ENCODE measurements at regions not wholly inside any gene's neighbourhood (a gene's known extent, or its start where the extent isn't known, plus 50 kb on each side); places are given as distances from the start of the nearest gene placed in this dataset.

DNA sequence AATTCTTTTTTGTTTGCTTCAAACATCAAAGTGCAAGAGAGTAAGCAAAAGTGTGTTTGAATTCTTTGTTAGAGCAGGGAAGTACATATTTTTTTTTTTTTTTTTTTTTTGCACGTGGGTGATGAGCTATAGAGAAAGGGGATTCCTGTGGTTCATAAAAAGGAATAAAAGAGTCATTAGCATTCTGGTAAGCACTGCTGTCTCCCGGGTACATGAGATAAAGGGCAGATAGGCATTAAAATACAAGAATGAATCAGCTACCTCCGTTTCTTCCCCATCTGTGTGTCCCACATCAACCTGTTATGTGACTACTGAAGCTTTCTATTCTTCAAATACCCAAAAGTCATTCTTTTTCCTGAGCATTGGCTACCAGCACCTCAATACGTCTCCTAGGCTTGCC, 102.4 kb upstream of the SEMA3D start:
- TF ChIP-seq POLR2A (IDR thresholded peaks at IDR 0.05): no peak
- TF ChIP-seq, protein P1, sequence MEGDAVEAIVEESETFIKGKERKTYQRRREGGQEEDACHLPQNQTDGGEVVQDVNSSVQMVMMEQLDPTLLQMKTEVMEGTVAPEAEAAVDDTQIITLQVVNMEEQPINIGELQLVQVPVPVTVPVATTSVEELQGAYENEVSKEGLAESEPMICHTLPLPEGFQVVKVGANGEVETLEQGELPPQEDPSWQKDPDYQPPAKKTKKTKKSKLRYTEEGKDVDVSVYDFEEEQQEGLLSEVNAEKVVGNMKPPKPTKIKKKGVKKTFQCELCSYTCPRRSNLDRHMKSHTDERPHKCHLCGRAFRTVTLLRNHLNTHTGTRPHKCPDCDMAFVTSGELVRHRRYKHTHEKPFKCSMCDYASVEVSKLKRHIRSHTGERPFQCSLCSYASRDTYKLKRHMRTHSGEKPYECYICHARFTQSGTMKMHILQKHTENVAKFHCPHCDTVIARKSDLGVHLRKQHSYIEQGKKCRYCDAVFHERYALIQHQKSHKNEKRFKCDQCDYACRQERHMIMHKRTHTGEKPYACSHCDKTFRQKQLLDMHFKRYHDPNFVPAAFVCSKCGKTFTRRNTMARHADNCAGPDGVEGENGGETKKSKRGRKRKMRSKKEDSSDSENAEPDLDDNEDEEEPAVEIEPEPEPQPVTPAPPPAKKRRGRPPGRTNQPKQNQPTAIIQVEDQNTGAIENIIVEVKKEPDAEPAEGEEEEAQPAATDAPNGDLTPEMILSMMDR (IDR thresholded peaks at IDR 0.05): no peak

Measured in lower leg skin (tissue), 3 donors.